Right ventricle myocardium superior (tissue), 1 donor: ENCODE measurements at regions not wholly inside any gene's neighbourhood (a gene's known extent, or its start where the extent isn't known, plus 50 kb on each side); places are given as distances from the start of the nearest gene placed in this dataset.

Experiments
- ATAC-seq: fragments of 200-7000 bp; cut with Tn5 transposase; one replicate; pipeline ENCODE4 v1.9.1; 2020; ENCODE audit warnings: mild to moderate bottlenecking; ENCODE audit not compliant: poor library complexity
- DNase-seq: peaks from one replicate; pipeline ENCODE4 v3.0.0-alpha.2; 2020
- intact Hi-C: fragments of 100-400 bp; cut with DNase I; formaldehyde crosslinking; loops from one replicate; pipeline ENCODE4 v1.11.2; 2022
- donor health status: DM: no; HTN: yes; CAD: no; lungs with severe emphysema.

DNA sequence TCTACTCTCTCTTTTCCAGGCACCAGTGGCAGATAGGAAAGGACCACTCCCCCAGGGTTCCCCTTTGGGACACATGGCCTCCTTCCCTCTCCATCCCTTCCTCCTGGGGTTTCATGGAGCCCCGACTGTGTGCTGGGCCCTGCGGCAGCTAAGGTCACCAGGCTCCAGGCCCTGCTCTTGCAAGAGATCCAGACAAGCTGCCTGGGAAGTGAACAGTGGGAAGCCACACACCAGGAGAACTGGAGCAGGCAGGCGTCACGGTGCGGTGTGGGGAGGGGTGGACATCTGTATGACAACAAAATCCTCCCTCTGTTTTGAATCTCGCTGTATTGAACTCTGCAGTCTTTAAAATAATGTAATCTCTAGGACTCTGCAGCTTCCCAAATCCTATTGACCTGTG is 330.1 kb downstream of the UQCRFS1 start:
- DNase-seq (no peak), ATAC-seq (peak; percentile 11)
- intact Hi-C loops = no loop called here

DNA sequence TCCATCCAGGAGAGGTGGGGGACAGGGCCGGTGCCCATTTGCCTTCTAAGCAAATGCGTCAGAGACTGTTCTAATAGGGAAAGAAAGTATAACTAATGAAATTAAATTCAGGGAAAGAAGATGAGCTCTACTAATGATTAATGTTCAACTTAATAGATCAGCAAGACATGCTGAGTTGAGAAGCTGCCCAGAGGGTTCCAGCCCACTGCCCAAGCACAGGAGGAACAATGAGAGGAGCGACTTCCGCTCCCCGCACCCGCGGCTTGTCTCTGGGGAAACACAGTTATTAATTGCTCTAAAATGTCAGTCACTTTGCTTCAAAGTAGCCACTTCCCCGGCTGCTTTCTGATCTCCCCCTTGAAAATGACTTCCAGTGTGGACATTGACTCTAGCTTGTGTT is 331.3 kb downstream of the UQCRFS1 start:
- DNase-seq = no peak
- no peak for ATAC-seq
- intact Hi-C loops = no loop called here

DNA sequence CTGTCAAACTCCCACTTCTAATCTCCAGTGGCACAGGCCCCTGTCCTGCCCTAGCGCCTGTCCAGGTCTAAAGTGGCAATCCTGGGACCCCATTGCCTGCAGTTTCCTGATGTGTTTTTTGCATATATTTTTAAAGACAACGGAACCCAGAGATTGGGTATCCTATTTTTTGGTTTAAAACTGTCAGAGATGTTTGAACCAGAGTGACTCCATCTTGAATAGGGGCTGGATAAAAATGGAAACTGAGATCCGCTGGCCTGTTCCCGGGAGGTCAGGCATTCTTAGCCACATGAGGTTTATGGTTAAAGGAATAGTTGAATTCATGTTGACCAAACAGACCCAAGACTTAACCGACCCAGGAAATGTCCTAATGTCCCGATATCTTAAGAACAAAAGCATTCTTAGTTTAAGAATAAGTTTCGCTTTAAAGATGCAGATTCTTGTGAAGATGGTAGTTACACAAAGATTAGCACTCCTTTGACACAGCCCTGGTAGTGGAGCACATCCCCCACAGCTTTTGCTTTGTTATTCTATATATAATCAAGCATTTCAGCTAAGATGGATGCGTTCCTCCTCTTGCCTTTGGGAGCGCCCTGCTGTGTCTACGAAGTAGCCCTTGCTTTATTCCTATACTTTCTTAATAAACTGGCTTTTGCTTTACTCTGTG is 332.1 kb downstream of the UQCRFS1 start:
- ATAC-seq (no peak), DNase-seq (no peak)
- intact Hi-C loops = no loop called here

DNA sequence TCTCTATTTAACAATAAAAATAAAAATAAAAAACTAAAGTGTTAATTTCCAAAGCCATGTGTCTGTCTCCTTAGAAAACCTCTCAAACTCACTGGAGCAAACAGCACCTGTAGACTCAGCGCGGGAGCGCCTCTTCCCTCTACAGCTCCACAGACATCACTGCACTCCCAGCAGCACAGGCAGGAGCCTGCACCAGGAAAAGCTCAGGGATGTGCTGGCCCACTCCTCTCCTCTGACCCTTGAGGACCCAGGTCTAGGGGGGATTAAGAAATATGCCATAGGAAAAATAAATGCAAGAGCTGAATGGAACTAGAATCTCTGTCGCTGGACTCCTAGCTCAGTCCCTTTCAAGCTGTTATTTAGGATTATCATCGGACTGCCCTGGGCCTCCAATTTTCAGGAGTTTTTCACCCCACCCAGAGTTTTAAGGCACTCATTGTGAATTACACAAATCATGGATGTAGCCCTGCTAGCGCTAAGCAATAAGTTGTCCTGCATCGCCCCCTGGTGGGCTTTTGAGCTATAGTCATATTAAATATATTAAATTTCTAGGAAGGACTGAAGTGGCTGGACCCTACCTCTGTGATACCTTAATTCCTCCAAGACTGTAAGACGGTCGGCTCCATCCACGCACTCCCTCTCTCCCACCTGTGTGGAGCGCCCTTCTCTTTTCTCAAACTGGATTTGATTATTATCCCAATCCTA is 333.9 kb downstream of the UQCRFS1 start:
- DNase-seq (peak; percentile 71), ATAC-seq (peak; percentile 36)
- intact Hi-C loops = loop anchor here (2.0 to 5.0 kb wide), 2 partner anchors 142 to 412 kb away; no protein-coding TSS in a partner anchor

DNA sequence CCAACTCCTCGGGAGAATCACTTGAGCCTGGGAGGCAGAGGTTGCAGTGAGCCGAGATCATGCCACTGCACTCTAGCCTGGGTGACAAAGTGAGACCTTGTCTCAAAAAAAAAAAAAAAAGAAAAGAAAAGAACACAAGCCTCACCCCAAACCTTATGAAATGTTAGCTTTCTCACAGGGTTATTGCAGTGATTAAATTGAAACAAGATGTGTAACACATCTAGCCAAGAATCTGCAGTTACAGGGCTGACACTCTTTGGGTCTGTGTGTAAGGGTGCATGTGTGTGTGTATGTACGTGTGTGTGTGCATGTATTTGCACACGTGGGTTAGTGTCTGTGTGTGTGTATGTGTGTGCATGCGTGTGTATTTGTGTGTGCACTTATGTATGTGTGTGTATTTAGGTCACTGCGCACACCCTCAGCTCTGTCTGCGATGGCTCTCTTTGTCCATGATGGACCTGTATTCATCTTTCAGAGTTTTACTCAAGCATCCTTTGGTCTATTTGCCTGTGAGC is 336.3 kb downstream of the UQCRFS1 start:
- ATAC-seq = no peak
- intact Hi-C loops = loop anchor here (5.0 kb wide), 1 partner anchor 409 kb away; no protein-coding TSS in a partner anchor
- DNase-seq = no peak

DNA sequence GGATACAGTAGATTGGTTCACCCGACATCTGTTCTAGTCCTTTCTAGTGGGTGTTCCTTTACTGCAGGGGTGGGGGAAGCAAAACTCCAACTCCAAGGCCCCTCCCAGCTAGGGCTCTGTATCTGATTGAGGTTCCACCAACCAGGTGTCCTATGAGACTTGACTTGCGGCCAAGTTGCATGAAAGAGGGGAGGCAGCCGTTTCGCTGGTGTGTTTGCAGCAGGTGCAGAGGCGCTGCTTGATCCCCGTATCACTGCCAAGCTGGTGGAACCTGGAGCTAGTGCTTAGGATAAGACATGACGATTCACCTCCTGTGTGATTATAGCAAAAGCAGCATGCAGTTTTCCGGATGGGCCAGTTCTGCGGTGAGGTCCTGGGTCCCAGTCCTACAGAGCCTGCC is 338.2 kb downstream of the UQCRFS1 start:
- ATAC-seq = no peak
- intact Hi-C loops = loop anchor here (5.0 kb wide), 1 partner anchor 407 kb away; no protein-coding TSS in a partner anchor
- DNase-seq = no peak

DNA sequence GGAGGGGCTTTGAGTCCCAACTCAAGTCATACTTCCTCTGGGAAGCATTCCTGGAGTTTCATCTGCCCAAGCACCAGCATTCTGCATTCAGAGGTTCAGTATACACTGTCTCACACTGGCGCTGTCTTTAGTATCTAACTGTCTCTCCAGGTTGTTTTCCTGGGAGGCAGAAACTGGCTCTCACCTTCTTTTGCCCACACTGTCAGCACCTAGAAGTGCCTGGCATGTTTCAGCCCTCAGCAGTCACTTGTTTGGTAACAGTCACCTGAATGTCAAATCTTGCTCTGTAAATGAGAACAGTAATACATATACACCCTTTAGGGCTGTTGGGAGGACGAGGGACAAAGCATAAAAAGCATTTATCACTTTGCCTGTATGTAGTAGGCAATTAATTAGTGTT is 339.6 kb downstream of the UQCRFS1 start:
- peak; percentile 90 for ATAC-seq
- DNase-seq = no peak
- intact Hi-C loops = no loop called here

DNA sequence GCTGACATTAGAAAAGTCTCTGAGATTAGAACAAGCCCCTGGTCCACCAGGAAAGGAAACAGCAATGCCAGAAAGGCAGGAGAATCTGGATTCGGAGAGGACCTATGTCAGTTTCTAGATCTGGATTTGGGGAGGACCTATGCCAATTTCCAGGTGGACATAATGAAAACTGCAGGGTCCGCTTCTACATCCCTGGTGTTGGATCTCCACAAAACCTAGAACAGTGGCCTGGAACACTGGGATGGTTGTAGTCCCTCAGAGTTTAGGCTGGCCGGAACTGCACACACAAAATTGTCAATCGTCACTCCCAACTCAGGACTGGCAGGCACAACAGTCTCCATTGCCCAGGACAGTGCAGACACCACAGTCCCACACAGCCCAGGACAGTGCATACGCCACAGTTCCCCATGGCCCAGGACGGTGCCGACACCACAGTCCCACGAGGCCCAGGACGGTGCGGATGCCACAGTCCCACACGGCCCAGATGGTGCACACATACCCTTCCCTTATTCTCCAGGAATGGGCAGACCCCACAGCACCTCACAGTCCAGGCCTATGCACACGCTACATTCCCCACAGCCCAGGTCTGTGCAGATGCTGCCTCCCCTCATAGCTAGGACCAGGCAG is 341.7 kb downstream of the UQCRFS1 start:
- DNase-seq (no peak), ATAC-seq (no peak)
- intact Hi-C loops = no loop called here

DNA sequence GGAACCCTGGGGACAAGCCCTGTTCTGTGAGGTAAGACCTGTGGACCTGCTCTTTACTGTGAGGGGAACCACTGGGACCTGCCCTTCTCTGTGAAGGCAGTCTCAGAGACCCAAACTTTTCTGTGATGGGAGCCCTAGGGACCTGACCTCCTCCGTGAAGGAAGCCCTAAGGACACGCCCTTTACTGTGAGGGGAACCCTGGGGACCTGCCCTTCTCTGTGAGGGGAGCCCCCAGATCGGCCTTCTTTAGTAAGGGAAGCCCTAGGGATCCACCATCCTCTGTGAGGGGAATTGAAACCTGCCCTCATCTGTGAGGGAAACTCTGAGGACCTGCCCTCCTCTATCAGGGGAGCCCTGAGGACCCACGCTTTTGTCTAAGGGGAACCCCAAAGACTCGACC is 343.5 kb downstream of the UQCRFS1 start:
- intact Hi-C loops = no loop called here
- no peak for DNase-seq
- ATAC-seq = no peak

DNA sequence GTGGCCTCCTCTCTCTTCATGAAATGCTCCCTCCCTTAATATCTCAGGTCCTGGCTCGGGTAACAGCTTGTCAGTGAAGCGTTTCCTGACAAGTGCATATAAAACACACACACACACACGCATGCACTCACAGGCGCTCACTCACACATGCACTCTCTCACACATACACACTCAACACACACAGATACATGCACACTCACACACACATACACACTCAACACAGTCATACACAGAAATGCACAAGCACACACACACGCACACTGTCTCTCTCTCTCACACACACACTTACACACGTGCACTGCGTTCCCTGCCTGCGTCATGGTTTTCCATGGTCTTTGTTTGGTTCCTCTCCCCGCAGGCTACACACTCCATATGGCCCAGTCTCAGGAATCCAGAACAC is 344.1 kb downstream of the UQCRFS1 start:
- intact Hi-C loops = no loop called here
- no peak for ATAC-seq
- no peak for DNase-seq

DNA sequence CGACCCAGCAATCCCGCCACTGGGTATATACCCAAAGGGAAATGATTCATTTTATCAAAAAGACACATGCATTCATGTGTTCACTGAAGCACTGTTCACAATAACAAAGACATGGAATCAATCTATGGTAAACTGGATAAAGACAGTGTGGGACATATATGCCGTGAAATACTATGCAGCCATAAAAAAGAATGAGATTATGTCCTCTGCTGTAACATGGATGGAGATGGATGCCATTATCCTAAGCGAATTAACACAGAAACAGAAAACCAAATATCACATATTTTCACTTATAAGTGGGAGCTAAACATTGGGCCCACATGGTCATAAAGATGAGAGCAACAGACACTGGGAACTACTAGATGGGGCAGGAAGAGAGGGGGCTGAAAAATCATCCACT is 345.0 kb downstream of the UQCRFS1 start:
- no peak for ATAC-seq
- intact Hi-C loops = no loop called here

DNA sequence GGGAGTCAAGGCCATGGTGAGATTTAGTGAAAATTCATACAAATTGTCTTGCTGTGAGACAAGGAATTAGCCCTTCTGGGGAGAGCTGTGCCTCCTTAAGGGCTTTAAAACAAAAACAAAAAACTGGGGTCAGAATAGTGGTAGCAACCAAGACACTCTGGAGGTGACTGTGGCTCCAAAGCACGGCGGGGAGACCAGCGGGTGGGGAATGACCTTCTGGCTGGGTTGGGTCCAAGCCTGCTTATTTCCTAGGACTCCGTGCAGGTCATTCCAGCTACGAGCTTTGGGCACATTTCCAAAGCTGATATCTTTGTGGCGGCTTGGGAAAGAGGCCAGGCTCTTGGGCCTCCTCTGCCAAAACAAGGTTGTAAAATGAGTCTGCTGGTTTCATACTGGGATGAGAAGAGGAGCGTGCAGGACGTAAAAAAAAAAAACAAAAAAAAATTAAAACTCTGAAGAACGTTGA is 348.3 kb downstream of the UQCRFS1 start:
- DNase-seq (peak; percentile 74), ATAC-seq (peak; percentile 92)
- intact Hi-C loops = no loop called here

More for the DNA sequence above, 345.0 kb downstream of the UQCRFS1 start:
- no peak for DNase-seq

DNA sequence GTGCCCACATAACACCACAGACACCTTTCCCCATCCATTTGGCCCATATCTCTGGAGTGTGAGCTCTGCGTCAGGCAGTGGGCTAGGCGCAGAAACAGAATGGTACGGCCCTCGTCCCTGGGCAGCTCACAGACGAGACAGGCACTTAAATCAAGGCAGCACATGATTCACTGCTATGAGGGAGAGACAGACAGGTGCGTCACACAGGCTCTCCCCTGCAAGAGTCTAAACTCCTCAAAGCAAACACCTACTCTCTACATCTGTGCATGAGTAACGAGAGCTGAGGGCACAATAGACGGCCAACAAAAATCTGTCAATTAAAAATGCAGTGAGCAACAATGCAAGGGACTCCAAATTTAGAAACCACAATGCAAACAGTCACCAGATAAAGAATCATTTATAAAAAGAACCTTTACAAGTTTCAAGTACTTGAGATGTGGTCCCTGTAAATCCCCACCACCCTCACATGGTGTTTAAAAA is 348.9 kb downstream of the UQCRFS1 start:
- intact Hi-C loops = no loop called here
- no peak for DNase-seq
- ATAC-seq = peak; percentile 79

DNA sequence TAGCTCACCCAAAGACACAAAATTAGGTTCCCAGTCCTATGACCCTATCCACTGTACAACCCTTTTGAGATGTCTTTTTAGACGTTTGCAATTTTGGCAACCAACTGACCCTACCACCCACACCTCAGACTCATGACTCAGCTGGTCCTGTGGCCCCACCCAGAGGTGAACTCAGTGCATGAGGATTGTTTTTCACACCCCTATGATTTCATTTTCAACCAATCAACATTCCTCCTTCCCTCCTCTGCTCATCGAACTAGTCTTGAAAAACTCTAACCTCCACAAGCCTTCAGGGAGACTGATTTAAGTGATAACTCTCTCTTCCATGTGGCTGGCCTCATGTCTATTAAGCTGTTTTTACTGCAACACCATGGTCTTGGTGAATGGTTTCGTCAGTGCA is 350.7 kb downstream of the UQCRFS1 start:
- no peak for ATAC-seq
- DNase-seq = no peak
- intact Hi-C loops = no loop called here

DNA sequence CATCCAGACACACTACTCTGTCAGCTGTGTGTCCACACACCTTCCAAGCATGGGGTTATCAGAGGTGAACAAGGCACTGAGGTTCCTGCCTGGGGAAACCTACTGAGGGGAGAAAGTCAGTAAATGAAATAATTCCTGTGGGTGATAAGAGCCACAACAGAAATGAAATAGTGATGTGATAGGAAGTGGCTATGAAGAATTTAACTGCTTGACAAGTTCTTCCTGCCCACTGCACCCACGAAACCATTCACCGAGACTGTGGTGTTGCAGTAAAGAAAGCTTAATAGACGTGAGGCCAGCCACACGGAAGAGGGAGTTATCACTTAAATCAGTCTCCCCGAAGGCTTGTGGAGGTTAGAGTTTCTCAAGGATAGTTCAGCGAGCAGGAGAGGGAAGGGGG is 353.1 kb downstream of the UQCRFS1 start:
- ATAC-seq (no peak), DNase-seq (no peak)
- intact Hi-C loops = no loop called here

DNA sequence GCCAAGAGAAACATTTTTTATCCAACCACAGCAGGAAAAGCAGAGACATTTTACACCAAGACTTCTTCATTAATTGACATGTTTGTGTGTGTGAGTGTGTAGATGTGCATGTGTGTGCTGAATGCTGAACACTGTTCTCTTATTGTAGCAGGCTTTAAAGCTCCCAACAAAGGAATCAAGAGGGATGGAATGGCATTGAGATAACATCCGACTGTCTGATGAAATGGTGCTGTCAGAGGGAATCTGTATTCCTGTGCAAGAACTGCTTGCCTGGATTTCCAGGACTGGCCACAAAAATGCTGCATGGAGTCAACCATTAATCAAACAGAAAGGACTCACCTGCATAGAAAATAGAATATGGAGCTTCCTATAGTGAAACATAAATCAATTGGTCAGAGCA is 354.0 kb downstream of the UQCRFS1 start:
- intact Hi-C loops = no loop called here
- DNase-seq (no peak), ATAC-seq (no peak)

DNA sequence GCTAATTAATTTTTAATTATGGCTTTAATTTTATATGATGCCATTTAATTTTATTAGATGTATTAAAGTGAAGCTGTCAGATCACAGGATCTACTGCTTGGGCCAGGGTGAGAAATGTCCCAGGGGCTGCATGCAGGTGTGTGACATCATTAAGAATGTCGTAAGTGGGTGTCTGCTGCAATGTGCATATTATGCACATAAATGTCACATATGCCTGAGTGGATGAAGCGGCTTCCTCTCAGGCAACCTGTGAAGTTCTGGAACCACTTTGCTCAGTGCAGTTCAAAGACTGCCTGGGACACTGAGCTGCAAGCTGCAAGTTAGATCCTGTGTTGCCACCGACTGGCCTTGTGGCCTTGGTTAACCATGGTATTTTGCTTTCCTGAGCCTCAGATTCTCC is 355.0 kb downstream of the UQCRFS1 start:
- ATAC-seq (no peak), DNase-seq (no peak)
- intact Hi-C loops = no loop called here

DNA sequence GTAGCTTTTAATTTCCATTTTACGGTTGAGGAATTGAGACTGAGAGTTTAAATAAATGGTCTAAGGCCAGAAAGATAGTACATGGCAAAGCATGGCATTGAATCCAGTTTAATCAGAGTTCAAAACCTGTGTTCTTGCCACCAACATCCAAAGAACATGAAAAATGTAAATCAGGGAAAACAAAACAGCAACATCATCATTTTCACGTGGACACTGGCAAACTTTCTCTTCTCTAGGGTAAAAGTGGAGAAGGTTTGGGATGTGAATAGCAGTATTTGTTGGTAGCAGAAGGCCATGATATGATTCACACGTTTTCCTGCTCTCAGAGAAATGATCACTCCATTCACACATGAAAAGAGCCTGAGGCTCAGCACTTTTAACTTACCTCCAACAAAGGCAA is 357.7 kb downstream of the UQCRFS1 start:
- DNase-seq (no peak), ATAC-seq (no peak)
- intact Hi-C loops = no loop called here

DNA sequence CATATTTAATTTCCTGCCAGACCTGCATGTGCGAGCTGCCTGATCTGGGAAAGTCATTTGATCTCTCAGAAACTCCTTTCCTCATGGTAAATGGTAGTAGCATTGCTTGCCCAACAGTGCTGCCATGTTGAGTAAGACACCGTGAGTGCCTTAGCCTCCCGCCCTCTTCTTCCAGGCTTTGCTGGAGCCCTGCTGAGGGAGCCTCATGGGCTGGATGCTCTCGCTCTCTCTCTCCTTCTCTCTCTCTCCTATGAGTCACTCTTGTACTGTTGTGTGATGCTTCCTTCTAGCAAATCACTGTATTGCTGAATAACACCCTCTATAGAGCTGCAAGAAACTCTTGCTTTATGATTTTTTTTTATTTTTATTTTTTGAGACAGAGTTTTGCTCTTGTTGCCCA is 365.5 kb downstream of the UQCRFS1 start:
- ATAC-seq (no peak), DNase-seq (no peak)
- intact Hi-C loops = no loop called here
